LNCaP clone FGC (cell line): ENCODE measurements at regions not wholly inside any gene's neighbourhood (a gene's known extent, or its start where the extent isn't known, plus 50 kb on each side); places are given as distances from the start of the nearest gene placed in this dataset.
A peak's percentile ranks its signal among the peaks of the same experiment; 100 is the strongest.
"Not testable (repeated sequence)": the region's sequence is repeated elsewhere in the genome, so short reads cannot be mapped to it uniquely, and the experiment has no call there.

ENCODE experiments used
- DNase-seq: peaks from one replicate; pipeline ENCODE4 v3.0.0-alpha.2; 2011; ENCODE audit warnings: low read depth
- H3K4me3 ChIP-seq: 2 replicates; pipeline ENCODE4 v1.5.1; 2011; ENCODE audit warnings: mild to moderate bottlenecking, low read depth, low read length, control low read depth
- CTCF ChIP-seq: IDR thresholded peaks from 2 replicates; pipeline ENCODE4 v1.5.1; 2012; ENCODE audit warnings: mild to moderate bottlenecking; ENCODE audit not compliant: control insufficient read depth, insufficient read depth; ENCODE audit errors: extremely low read depth

- no peak overlapping the region for H3K4me3 ChIP-seq
- no peak for TF ChIP-seq CTCF
- DNase-seq, result no peak
Measured at GRCh38 chr5:18461766-18462165, 827.5 kb downstream of the TAF11L14 start.

GRCh38 chr5:18465833-18466681, 831.8 kb downstream of the TAF11L14 start:
- DNase-seq, result peak; percentile 4

GRCh38 chr5:18466731-18467130, 832.5 kb downstream of the TAF11L14 start:
- DNase-seq, result no peak
- TF ChIP-seq CTCF, result no peak
- no peak overlapping the region for H3K4me3 ChIP-seq

More at GRCh38 chr5:18465833-18466681, 831.8 kb downstream of the TAF11L14 start:
- TF ChIP-seq CTCF, result peak; percentile 48
- no peak overlapping the region; the same call in 1 of the 2 replicates for H3K4me3 ChIP-seq

GRCh38 chr5:18471791-18472190, 837.5 kb downstream of the TAF11L14 start:
- DNase-seq, H3K4me3 ChIP-seq: not testable (repeated sequence)

- no peak overlapping the region for H3K4me3 ChIP-seq
- no peak for TF ChIP-seq CTCF
- DNase-seq, result no peak
Measured at GRCh38 chr5:18483451-18483850, 849.2 kb downstream of the TAF11L14 start.

- no peak for DNase-seq
- no peak overlapping the region for H3K4me3 ChIP-seq
- TF ChIP-seq CTCF, result no peak
Measured at GRCh38 chr5:18487928-18488480, 853.7 kb downstream of the TAF11L14 start.

GRCh38 chr5:18489703-18490102, 855.4 kb downstream of the TAF11L14 start:
- H3K4me3 ChIP-seq, result no peak overlapping the region
- no peak for TF ChIP-seq CTCF

More at GRCh38 chr5:18489703-18490102, 855.4 kb downstream of the TAF11L14 start:
- DNase-seq, result no peak
